ENCODE measurements at regions not wholly inside any gene's neighbourhood (a gene's known extent, or its start where the extent isn't known, plus 50 kb on each side); places are given as distances from the start of the nearest gene placed in this dataset.
"Not testable (repeated sequence)": the region's sequence is repeated elsewhere in the genome, so short reads cannot be mapped to it uniquely, and the experiment has no call there.

GRCh38 chr1:199866210-199866617 lies 161.3 kb upstream of the NR5A2 start:
- DNase-seq (ENCODE audit: low read depth), result no peak

- no peak for DNase-seq (ENCODE audit: low read depth)
Measured at GRCh38 chr1:199867601-199868000, 159.9 kb upstream of the NR5A2 start.

- DNase-seq (ENCODE audit: low read depth), result no peak
Measured at GRCh38 chr1:199868777-199869176, 158.7 kb upstream of the NR5A2 start.

GRCh38 chr1:199875337-199875736 lies 152.2 kb upstream of the NR5A2 start:
- no peak for DNase-seq (ENCODE audit: low read depth)

GRCh38 chr1:199875856-199876255 lies 151.7 kb upstream of the NR5A2 start:
- no peak for DNase-seq (ENCODE audit: low read depth)

- DNase-seq (ENCODE audit: low read depth), result no peak
Measured at GRCh38 chr1:199877526-199878384, 149.8 kb upstream of the NR5A2 start.

- DNase-seq (ENCODE audit: low read depth), result no peak
Measured at GRCh38 chr1:199878823-199879222, 148.7 kb upstream of the NR5A2 start.

- no peak for DNase-seq (ENCODE audit: low read depth)
Measured at GRCh38 chr1:199898654-199899053, 128.9 kb upstream of the NR5A2 start.

GRCh38 chr1:199901341-199901740 lies 126.2 kb upstream of the NR5A2 start:
- DNase-seq (ENCODE audit: low read depth), result no peak

GRCh38 chr1:199907361-199907760 lies 120.1 kb upstream of the NR5A2 start:
- DNase-seq (ENCODE audit: low read depth), result no peak

GRCh38 chr1:199909137-199909536 lies 118.4 kb upstream of the NR5A2 start:
- peak; percentile 1 for DNase-seq (ENCODE audit: low read depth)

GRCh38 chr1:199913318-199913717 lies 114.2 kb upstream of the NR5A2 start:
- DNase-seq (ENCODE audit: low read depth), result no peak

- DNase-seq (ENCODE audit: low read depth), result no peak
Measured at GRCh38 chr1:199914546-199914945, 113.0 kb upstream of the NR5A2 start.

- DNase-seq (ENCODE audit: low read depth), result no peak
Measured at GRCh38 chr1:199918196-199918769, 109.2 kb upstream of the NR5A2 start.

GRCh38 chr1:199920635-199921034 lies 106.9 kb upstream of the NR5A2 start:
- no peak for DNase-seq (ENCODE audit: low read depth)

GRCh38 chr1:199929556-199929955 lies 98.0 kb upstream of the NR5A2 start:
- no peak for DNase-seq (ENCODE audit: low read depth)

- DNase-seq (ENCODE audit: low read depth), result not testable (repeated sequence)
Measured at GRCh38 chr1:199930067-199930466, 97.4 kb upstream of the NR5A2 start.

GRCh38 chr1:199931666-199932377 lies 95.7 kb upstream of the NR5A2 start:
- DNase-seq (ENCODE audit: low read depth), result peak; percentile 2

- DNase-seq (ENCODE audit: low read depth), result no peak
Measured at GRCh38 chr1:199932462-199932861, 95.0 kb upstream of the NR5A2 start.

GRCh38 chr1:199936441-199936840 lies 91.1 kb upstream of the NR5A2 start:
- DNase-seq (ENCODE audit: low read depth), result no peak

GRCh38 chr1:199937161-199937560 lies 90.3 kb upstream of the NR5A2 start:
- no peak for DNase-seq (ENCODE audit: low read depth)

GRCh38 chr1:199937661-199938060 lies 89.8 kb upstream of the NR5A2 start:
- DNase-seq (ENCODE audit: low read depth), result no peak

Measured in myocyte (in vitro differentiated cells).